ENCODE measurements at regions not wholly inside any gene's neighbourhood (a gene's known extent, or its start where the extent isn't known, plus 50 kb on each side); places are given as distances from the start of the nearest gene placed in this dataset.

- Histone ChIP-seq H3K9me3 (ENCODE audit: low read depth, low read length) (no peaks in the 10 kb centered on the region), H3K27ac (no peak overlapping the region), H3K36me3 (ENCODE audit: insufficient read depth, low read length) (no peaks in the 10 kb centered on the region), H3K9ac (ENCODE audit: insufficient read length) (no peak overlapping the region), H3K4me3 (no peak overlapping the region)
- TF ChIP-seq POLR2AphosphoS5 (IDR thresholded peaks at IDR 0.05; ENCODE audit: borderline replicate concordance, low read depth, low read length) (no peak), EZH2 (IDR thresholded peaks at IDR 0.05) (no peak), FOXP2 (optimal IDR thresholded peaks at IDR 0.05; ENCODE audit: control extremely low read depth, extremely low read length, insufficient read depth) (no peak)
- no peak for DNase-seq (ENCODE audit: low read depth, low spot score)
These were observed 390.7 kb upstream of the RGMA start for GRCh38 chr15:93479715-93480114.

- Histone ChIP-seq H3K36me3 (ENCODE audit: insufficient read depth, low read length) (no peaks in the 10 kb centered on the region), H3K4me3 (no peak overlapping the region), H3K9me3 (ENCODE audit: low read depth, low read length) (no peaks in the 10 kb centered on the region), H3K9ac (ENCODE audit: insufficient read length) (no peak overlapping the region), H3K27ac (no peak overlapping the region)
- TF ChIP-seq POLR2AphosphoS5 (IDR thresholded peaks at IDR 0.05; ENCODE audit: borderline replicate concordance, low read depth, low read length) (no peak), EZH2 (IDR thresholded peaks at IDR 0.05) (no peak), FOXP2 (optimal IDR thresholded peaks at IDR 0.05; ENCODE audit: control extremely low read depth, extremely low read length, insufficient read depth) (no peak)
- DNase-seq (ENCODE audit: low read depth, low spot score): no peak
These were observed 389.9 kb upstream of the RGMA start for GRCh38 chr15:93478947-93479346.

GRCh38 chr15:93477721-93478120 is 388.7 kb upstream of the RGMA start:
- H3K9ac ChIP-seq (ENCODE audit: insufficient read length): no peak overlapping the region
- TF ChIP-seq POLR2AphosphoS5 (IDR thresholded peaks at IDR 0.05; ENCODE audit: borderline replicate concordance, low read depth, low read length): no peak
- TF ChIP-seq FOXP2 (optimal IDR thresholded peaks at IDR 0.05; ENCODE audit: control extremely low read depth, extremely low read length, insufficient read depth): no peak
- no peak for TF ChIP-seq EZH2 (IDR thresholded peaks at IDR 0.05)
- H3K36me3 ChIP-seq (ENCODE audit: insufficient read depth, low read length): no peaks in the 10 kb centered on the region
- no peak overlapping the region for H3K4me3 ChIP-seq
- DNase-seq (ENCODE audit: low read depth, low spot score): no peak
- no peaks in the 10 kb centered on the region for H3K9me3 ChIP-seq (ENCODE audit: low read depth, low read length)
- H3K27ac ChIP-seq: no peak overlapping the region

GRCh38 chr15:93477188-93477587 is 388.2 kb upstream of the RGMA start:
- Histone ChIP-seq H3K9ac (ENCODE audit: insufficient read length) (no peak overlapping the region), H3K4me3 (no peak overlapping the region), H3K27ac (no peak overlapping the region), H3K36me3 (ENCODE audit: insufficient read depth, low read length) (no peaks in the 10 kb centered on the region), H3K9me3 (ENCODE audit: low read depth, low read length) (no peaks in the 10 kb centered on the region)
- DNase-seq (ENCODE audit: low read depth, low spot score): no peak
- TF ChIP-seq FOXP2 (optimal IDR thresholded peaks at IDR 0.05; ENCODE audit: control extremely low read depth, extremely low read length, insufficient read depth) (no peak), EZH2 (IDR thresholded peaks at IDR 0.05) (no peak), POLR2AphosphoS5 (IDR thresholded peaks at IDR 0.05; ENCODE audit: borderline replicate concordance, low read depth, low read length) (no peak)

GRCh38 chr15:93476491-93477177 is 387.6 kb upstream of the RGMA start:
- H3K9ac ChIP-seq (ENCODE audit: insufficient read length): no peak overlapping the region
- H3K9me3 ChIP-seq (ENCODE audit: low read depth, low read length): no peaks in the 10 kb centered on the region
- no peaks in the 10 kb centered on the region for H3K36me3 ChIP-seq (ENCODE audit: insufficient read depth, low read length)
- no peak for DNase-seq (ENCODE audit: low read depth, low spot score)
- no peak overlapping the region for H3K4me3 ChIP-seq
- H3K27ac ChIP-seq: no peak overlapping the region
- no peak for TF ChIP-seq EZH2 (IDR thresholded peaks at IDR 0.05)
- no peak for TF ChIP-seq POLR2AphosphoS5 (IDR thresholded peaks at IDR 0.05; ENCODE audit: borderline replicate concordance, low read depth, low read length)
- TF ChIP-seq FOXP2 (optimal IDR thresholded peaks at IDR 0.05; ENCODE audit: control extremely low read depth, extremely low read length, insufficient read depth): no peak

- Histone ChIP-seq H3K9ac (ENCODE audit: insufficient read length) (no peak overlapping the region), H3K27ac (no peak overlapping the region), H3K9me3 (ENCODE audit: low read depth, low read length) (no peaks in the 10 kb centered on the region), H3K4me3 (no peak overlapping the region), H3K36me3 (ENCODE audit: insufficient read depth, low read length) (no peaks in the 10 kb centered on the region)
- TF ChIP-seq POLR2AphosphoS5 (IDR thresholded peaks at IDR 0.05; ENCODE audit: borderline replicate concordance, low read depth, low read length) (no peak), EZH2 (IDR thresholded peaks at IDR 0.05) (no peak), FOXP2 (optimal IDR thresholded peaks at IDR 0.05; ENCODE audit: control extremely low read depth, extremely low read length, insufficient read depth) (no peak)
- no peak for DNase-seq (ENCODE audit: low read depth, low spot score)
These were observed 385.7 kb upstream of the RGMA start for GRCh38 chr15:93474728-93475127.

- no peak overlapping the region for H3K27ac ChIP-seq
- H3K9me3 ChIP-seq (ENCODE audit: low read depth, low read length): no peaks in the 10 kb centered on the region
- DNase-seq (ENCODE audit: low read depth, low spot score): no peak
- H3K4me3 ChIP-seq: no peak overlapping the region
- H3K9ac ChIP-seq (ENCODE audit: insufficient read length): no peak overlapping the region
- no peaks in the 10 kb centered on the region for H3K36me3 ChIP-seq (ENCODE audit: insufficient read depth, low read length)
- TF ChIP-seq POLR2AphosphoS5 (IDR thresholded peaks at IDR 0.05; ENCODE audit: borderline replicate concordance, low read depth, low read length): no peak
- TF ChIP-seq EZH2 (IDR thresholded peaks at IDR 0.05): no peak
- TF ChIP-seq FOXP2 (optimal IDR thresholded peaks at IDR 0.05; ENCODE audit: control extremely low read depth, extremely low read length, insufficient read depth): no peak
These were observed 381.0 kb upstream of the RGMA start for GRCh38 chr15:93469994-93470393.

- Histone ChIP-seq H3K36me3 (ENCODE audit: insufficient read depth, low read length) (no peaks in the 10 kb centered on the region), H3K9ac (ENCODE audit: insufficient read length) (no peak overlapping the region), H3K4me3 (no peak overlapping the region), H3K9me3 (ENCODE audit: low read depth, low read length) (no peaks in the 10 kb centered on the region), H3K27ac (no peak overlapping the region)
- DNase-seq (ENCODE audit: low read depth, low spot score): no peak
- no peak for TF ChIP-seq EZH2 (IDR thresholded peaks at IDR 0.05)
- TF ChIP-seq FOXP2 (optimal IDR thresholded peaks at IDR 0.05; ENCODE audit: control extremely low read depth, extremely low read length, insufficient read depth): no peak
- no peak for TF ChIP-seq POLR2AphosphoS5 (IDR thresholded peaks at IDR 0.05; ENCODE audit: borderline replicate concordance, low read depth, low read length)
These were observed 378.3 kb upstream of the RGMA start for GRCh38 chr15:93467337-93467736.

- no peak overlapping the region for H3K4me3 ChIP-seq
- no peaks in the 10 kb centered on the region for H3K36me3 ChIP-seq (ENCODE audit: insufficient read depth, low read length)
- H3K9me3 ChIP-seq (ENCODE audit: low read depth, low read length): no peaks in the 10 kb centered on the region
- no peak overlapping the region for H3K27ac ChIP-seq
- H3K9ac ChIP-seq (ENCODE audit: insufficient read length): no peak overlapping the region
- no peak for TF ChIP-seq POLR2AphosphoS5 (IDR thresholded peaks at IDR 0.05; ENCODE audit: borderline replicate concordance, low read depth, low read length)
- TF ChIP-seq FOXP2 (optimal IDR thresholded peaks at IDR 0.05; ENCODE audit: control extremely low read depth, extremely low read length, insufficient read depth): no peak
- TF ChIP-seq EZH2 (IDR thresholded peaks at IDR 0.05): no peak
- no peak for DNase-seq (ENCODE audit: low read depth, low spot score)
These were observed 377.4 kb upstream of the RGMA start for GRCh38 chr15:93466380-93466779.

Data from SK-N-MC (cell line).